ENCODE measurements at regions not wholly inside any gene's neighbourhood (a gene's known extent, or its start where the extent isn't known, plus 50 kb on each side); places are given as distances from the start of the nearest gene placed in this dataset.

GRCh38 chr9:20111173-20111843 is 322.5 kb upstream of the SLC24A2 start:
- TF ChIP-seq POLR2A (IDR thresholded peaks at IDR 0.05; ENCODE audit: low read depth, low read length) (no peak), TAF1 (IDR thresholded peaks at IDR 0.05; ENCODE audit: low read depth, low read length) (no peak), SPI1 (IDR thresholded peaks at IDR 0.05; ENCODE audit: low read depth, low read length) (no peak), POLR2AphosphoS5 (IDR thresholded peaks at IDR 0.05; ENCODE audit: low read depth, low read length) (no peak)

Measured in GM12891 (cell line).